Neural cell (in vitro differentiated cells): ENCODE measurements at regions not wholly inside any gene's neighbourhood (a gene's known extent, or its start where the extent isn't known, plus 50 kb on each side); places are given as distances from the start of the nearest gene placed in this dataset.

Source experiments
- H2AFZ ChIP-seq: fragments of 200-600, 300-800 bp; sonication (generic), shearing (Covaris generic); 2 replicates; pipeline ENCODE4 v1.6.0; 2014; ENCODE audit warnings: low read depth, mild to moderate bottlenecking, antibody characterized with exemption, low read length, moderate library complexity
- H3F3A ChIP-seq: fragments of 200-600 bp; shearing (Covaris generic); 2 replicates; pipeline ENCODE4 v1.6.1; 2016; ENCODE audit warnings: mild to moderate bottlenecking, moderate library complexity, mixed read lengths, antibody characterized with exemption, low read length; ENCODE audit not compliant: insufficient read depth, poor library complexity, severe bottlenecking
- H3K27ac ChIP-seq: fragments of 200-600, 300-800 bp; sonication (generic), shearing (Covaris generic); 2 replicates; pipeline ENCODE4 v1.5.1; 2014; ENCODE audit warnings: mild to moderate bottlenecking, low read length, moderate library complexity
- H3K27me3 ChIP-seq: fragments of 300-800, 200-600 bp; sonication (generic), shearing (Covaris generic); 2 replicates; pipeline ENCODE4 v1.6.0; 2014; ENCODE audit warnings: mild to moderate bottlenecking, low read depth, low read length, moderate library complexity; ENCODE audit not compliant: insufficient read depth
- H3K36me3 ChIP-seq: fragments of 300-800, 200-600 bp; sonication (generic), shearing (Covaris generic); 2 replicates; pipeline ENCODE4 v1.5.1; 2014; ENCODE audit warnings: mild to moderate bottlenecking, antibody characterized with exemption, low read length, moderate library complexity; ENCODE audit not compliant: insufficient read depth
- H3K4me2 ChIP-seq: fragments of 300-800, 200-600 bp; sonication (generic), shearing (Covaris generic); 2 replicates; pipeline ENCODE4 v1.6.0; 2014; ENCODE audit warnings: mild to moderate bottlenecking, low read length
- H3K4me3 ChIP-seq: fragments of 300-800, 200-600 bp; sonication (generic), shearing (Covaris generic); 2 replicates; pipeline ENCODE4 v1.5.1; 2014; ENCODE audit warnings: mild to moderate bottlenecking, low read length, moderate library complexity
- H3K79me2 ChIP-seq: fragments of 200-600 bp; shearing (Covaris generic); replicated peaks from 2 replicates; pipeline ENCODE4 v1.6.0; 2014; ENCODE audit warnings: mild to moderate bottlenecking, low read length, moderate library complexity; ENCODE audit not compliant: insufficient read depth
- H3K9ac ChIP-seq: fragments of 300-800, 200-600 bp; sonication (generic), shearing (Covaris generic); 2 replicates; pipeline ENCODE4 v1.6.1; 2016; ENCODE audit warnings: mild to moderate bottlenecking, low read length, mixed read lengths
- H3K9me2 ChIP-seq: fragments of 200-600 bp; shearing (Covaris generic); 2 replicates; pipeline ENCODE4 v1.6.1; 2016; ENCODE audit warnings: mild to moderate bottlenecking, low read length, mixed read lengths; ENCODE audit not compliant: insufficient read depth
- H3K9me3 ChIP-seq: fragments of 200-600, 300-800 bp; sonication (generic), shearing (Covaris generic); 2 replicates; pipeline ENCODE4 v1.6.1; 2016; ENCODE audit warnings: mild to moderate bottlenecking, mixed run types, low read length, moderate library complexity, mixed read lengths
- H4K20me1 ChIP-seq: fragments of 200-600 bp; shearing (Covaris generic); 2 replicates; pipeline ENCODE4 v1.6.1; 2016; ENCODE audit warnings: mild to moderate bottlenecking, mixed run types; ENCODE audit not compliant: insufficient read depth
- CTCF ChIP-seq: fragments of 450-650 bp; IDR thresholded peaks from 2 replicates; pipeline ENCODE4 v1.5.1; 2014; ENCODE audit warnings: antibody characterized with exemption, mild to moderate bottlenecking, moderate library complexity; ENCODE audit not compliant: poor library complexity, severe bottlenecking
- EP300 ChIP-seq: fragments of 450-650 bp; conservative IDR thresholded peaks from 2 replicates; pipeline ENCODE4 v1.6.1; 2014; ENCODE audit warnings: antibody characterized with exemption, mild to moderate bottlenecking, moderate library complexity; ENCODE audit not compliant: poor library complexity, severe bottlenecking
- EZH2 ChIP-seq: fragments of 200-600, 300-800 bp; shearing (Covaris generic), sonication (generic); IDR thresholded peaks from 2 replicates; pipeline ENCODE4 v1.6.1; 2014; ENCODE audit warnings: antibody characterized with exemption, low read length, borderline replicate concordance, mild to moderate bottlenecking; ENCODE audit not compliant: insufficient read depth, poor library complexity, severe bottlenecking
- MXI1 ChIP-seq: fragments of 450-650 bp; conservative IDR thresholded peaks from 2 replicates; pipeline ENCODE4 v1.6.1; 2014; ENCODE audit warnings: antibody characterized with exemption, mild to moderate bottlenecking; ENCODE audit not compliant: poor library complexity, severe bottlenecking
- POLR2AphosphoS5 ChIP-seq: IDR thresholded peaks from 2 replicates; pipeline ENCODE4 v1.6.1; 2012
- RAD21 ChIP-seq: fragments of 450-650 bp; conservative IDR thresholded peaks from 2 replicates; pipeline ENCODE4 v1.6.1; 2014; ENCODE audit warnings: antibody characterized with exemption, mild to moderate bottlenecking, moderate library complexity
- REST ChIP-seq: IDR thresholded peaks from 2 replicates; pipeline ENCODE4 v1.6.1; 2012; ENCODE audit warnings: borderline replicate concordance
- SMC3 ChIP-seq: fragments of 450-650 bp; conservative IDR thresholded peaks from 2 replicates; pipeline ENCODE4 v1.6.1; 2014; ENCODE audit warnings: antibody characterized with exemption, mild to moderate bottlenecking, moderate library complexity; ENCODE audit not compliant: poor library complexity
- TAF1 ChIP-seq: IDR thresholded peaks from 2 replicates; pipeline ENCODE4 v1.6.1; 2012; ENCODE audit warnings: low read depth

GRCh38 chr18:60755134-60755533 is 382.6 kb upstream of the MC4R start:
- TF ChIP-seq MXI1 = no peak
- TF ChIP-seq REST = no peak
- TF ChIP-seq EZH2 = no peak
- TF ChIP-seq SMC3 = no peak
- no peak for TF ChIP-seq CTCF
- TF ChIP-seq EP300 = no peak
- no peak for TF ChIP-seq RAD21
- TF ChIP-seq POLR2AphosphoS5 = no peak
- TF ChIP-seq TAF1 = no peak
- H3K79me2 ChIP-seq = no peaks in the 10 kb centered on the region
- no peak overlapping the region for H3K4me2 ChIP-seq
- no peaks in the 10 kb centered on the region for H3K9me2 ChIP-seq
- no peak overlapping the region for H2AFZ ChIP-seq
- H3K36me3 ChIP-seq = no peaks in the 10 kb centered on the region
- no peak overlapping the region for H3K27ac ChIP-seq
- H3K9ac ChIP-seq = no peak overlapping the region
- no peaks in the 10 kb centered on the region for H4K20me1 ChIP-seq
- H3K9me3 ChIP-seq = no peaks in the 10 kb centered on the region
- no peaks in the 10 kb centered on the region for H3K27me3 ChIP-seq
- no peak overlapping the region for H3K4me3 ChIP-seq
- no peaks in the 10 kb centered on the region for H3F3A ChIP-seq

- no peak overlapping the region for H3K9ac ChIP-seq
- H3F3A ChIP-seq = no peaks in the 10 kb centered on the region
- no peaks in the 10 kb centered on the region for H3K36me3 ChIP-seq
- H3K27ac ChIP-seq = no peak overlapping the region
- H3K9me2 ChIP-seq = no peaks in the 10 kb centered on the region
- H4K20me1 ChIP-seq = no peaks in the 10 kb centered on the region
- H2AFZ ChIP-seq = no peak overlapping the region
- peaks cover 8% of the 10 kb centered on the region for H3K9me3 ChIP-seq
- H3K4me3 ChIP-seq = no peak overlapping the region
- TF ChIP-seq TAF1 (no peak), EZH2 (no peak), EP300 (peak; percentile 52), MXI1 (no peak), POLR2AphosphoS5 (peak; percentile 56), RAD21 (no peak), SMC3 (no peak), CTCF (no peak), REST (no peak)
- H3K27me3 ChIP-seq = no peaks in the 10 kb centered on the region
- H3K79me2 ChIP-seq = no peaks in the 10 kb centered on the region
- H3K4me2 ChIP-seq = no peak overlapping the region
Observed at GRCh38 chr18:60775978-60776377, 403.4 kb upstream of the MC4R start.
